ENCODE measurements at regions not wholly inside any gene's neighbourhood (a gene's known extent, or its start where the extent isn't known, plus 50 kb on each side); places are given as distances from the start of the nearest gene placed in this dataset.
"Not testable (repeated sequence)": the region's sequence is repeated elsewhere in the genome, so short reads cannot be mapped to it uniquely, and the experiment has no call there.

DNA sequence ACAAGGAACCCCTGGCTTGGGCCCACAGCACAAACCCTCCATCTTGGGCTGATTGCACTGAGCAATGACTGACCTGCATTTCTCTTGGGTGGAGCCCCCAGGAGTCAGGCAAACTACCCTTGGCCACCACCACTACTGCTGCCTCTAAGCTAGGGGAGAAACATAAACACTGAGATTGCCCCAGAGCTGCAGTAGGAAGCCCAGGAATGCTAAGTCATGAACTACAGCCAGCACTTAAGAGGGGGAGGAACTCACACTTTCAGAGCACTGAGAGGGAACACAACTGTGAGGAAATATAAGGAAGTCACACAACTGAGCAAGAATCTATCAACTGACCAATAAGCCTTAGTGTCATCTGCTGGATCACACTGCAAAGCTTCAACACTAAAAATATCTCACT, 111.6 kb upstream of the PPP3CA start:
- DNase-seq = no peak

DNA sequence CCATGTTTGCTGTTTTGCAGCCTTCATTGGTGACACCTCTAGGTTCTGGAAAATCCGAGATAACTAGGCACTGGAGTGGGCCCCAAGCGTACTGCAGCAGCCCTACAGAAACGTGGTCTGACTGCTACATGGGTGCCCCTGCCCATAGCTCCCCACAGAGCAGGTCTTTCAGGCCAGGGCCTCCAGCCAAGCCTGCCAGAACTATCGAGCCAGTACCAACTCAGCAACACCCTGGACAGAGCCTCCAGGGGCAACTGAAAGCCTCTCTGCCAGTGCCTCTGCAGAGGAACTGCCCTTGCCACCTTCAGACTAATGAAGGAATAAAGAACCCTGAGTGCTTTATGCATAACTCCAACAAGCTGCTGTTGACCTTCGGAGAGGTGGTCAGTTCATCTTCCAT, 111.1 kb upstream of the PPP3CA start:
- TF ChIP-seq GATA1 (IDR thresholded peaks at IDR 0.05; ENCODE audit: low read depth, low read length) = no peak
- no peak for DNase-seq

More for the DNA sequence above, 111.6 kb upstream of the PPP3CA start:
- TF ChIP-seq GATA1 (IDR thresholded peaks at IDR 0.05; ENCODE audit: low read depth, low read length) (no peak), POLR2A (IDR thresholded peaks at IDR 0.05; ENCODE audit: low read length) (no peak)

DNA sequence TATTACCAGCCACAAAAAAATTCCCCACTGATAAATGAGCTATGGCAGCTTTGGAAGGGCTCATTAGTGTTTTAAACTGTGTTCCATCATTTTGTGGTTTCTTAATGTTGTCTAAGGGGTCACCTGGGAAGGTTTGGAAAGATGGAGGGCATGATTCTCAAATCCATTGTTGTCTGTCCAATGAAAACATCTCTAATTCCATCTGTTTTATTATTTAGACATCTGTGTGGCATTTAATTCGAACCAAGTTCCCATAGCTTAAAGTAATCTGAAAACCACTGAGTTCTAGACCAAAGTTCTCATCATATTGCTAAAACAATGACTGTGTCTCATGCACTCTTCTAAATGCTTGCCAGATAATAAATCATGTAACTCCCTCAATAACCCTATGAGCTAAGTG, 103.8 kb upstream of the PPP3CA start:
- no peak for DNase-seq
- TF ChIP-seq POLR2A (IDR thresholded peaks at IDR 0.05; ENCODE audit: low read length) = no peak
- TF ChIP-seq GATA1 (IDR thresholded peaks at IDR 0.05; ENCODE audit: low read depth, low read length) = no peak

DNA sequence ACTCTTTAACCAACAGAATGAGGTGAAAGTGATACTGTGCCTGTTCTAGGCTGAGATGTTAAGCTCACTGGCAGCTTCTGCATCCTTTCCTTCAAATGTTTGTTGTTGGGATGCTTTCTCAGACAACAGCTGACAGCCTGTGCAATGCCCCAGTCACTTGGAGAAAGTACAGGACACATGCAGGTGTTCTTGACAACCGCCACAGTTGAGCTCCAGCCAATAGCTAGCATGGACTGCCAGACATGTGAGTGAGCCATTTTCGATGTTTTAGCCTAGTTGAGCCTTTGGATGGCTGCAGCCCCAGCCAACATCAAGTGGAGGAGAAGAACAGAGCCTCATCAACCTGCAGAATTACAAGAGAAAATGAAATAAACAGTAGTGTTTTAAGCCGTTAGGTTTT, 94.1 kb upstream of the PPP3CA start:
- TF ChIP-seq GATA1 (IDR thresholded peaks at IDR 0.05; ENCODE audit: low read depth, low read length) (no peak), POLR2A (IDR thresholded peaks at IDR 0.05; ENCODE audit: low read length) (no peak)
- no peak for DNase-seq

DNA sequence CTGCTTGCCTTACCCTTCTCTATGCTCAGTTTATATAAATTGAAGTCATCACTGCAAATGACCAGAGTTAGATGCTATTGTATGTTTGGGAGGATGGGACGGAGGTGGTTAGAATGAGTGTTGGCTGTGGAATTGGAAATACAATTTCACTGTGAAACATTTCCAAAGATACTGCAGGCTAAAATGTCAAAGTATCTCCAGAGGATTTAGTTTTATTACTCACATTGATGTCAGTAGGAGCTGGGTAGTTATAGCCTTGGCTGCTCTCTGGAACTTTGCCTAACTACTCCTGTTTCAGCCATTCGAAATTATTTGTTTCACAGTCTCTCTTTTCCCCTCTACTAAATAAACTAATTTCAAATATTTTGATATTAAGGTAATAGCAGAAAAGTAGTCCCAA, 92.6 kb upstream of the PPP3CA start:
- TF ChIP-seq POLR2A (IDR thresholded peaks at IDR 0.05; ENCODE audit: low read length) = no peak
- TF ChIP-seq GATA1 (IDR thresholded peaks at IDR 0.05; ENCODE audit: low read depth, low read length) = no peak
- DNase-seq = no peak

DNA sequence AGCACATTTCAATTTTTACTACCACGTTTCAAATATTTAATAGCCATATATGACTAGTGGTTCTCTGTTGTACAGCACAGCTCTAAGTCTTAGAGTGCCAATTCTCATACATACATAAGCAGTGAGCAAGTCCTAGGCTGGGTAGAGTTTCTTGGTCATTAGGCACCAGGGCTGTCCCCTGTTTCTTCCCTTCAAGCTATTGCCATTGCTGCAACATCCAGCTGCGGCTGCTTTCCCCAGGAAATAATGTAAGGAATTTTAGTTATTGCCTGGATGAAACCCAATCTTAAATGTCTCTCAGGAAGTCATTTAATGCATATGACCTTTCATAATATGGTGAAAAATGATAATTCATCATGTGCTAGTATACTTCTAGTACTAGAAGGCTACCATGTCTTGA, 74.1 kb upstream of the PPP3CA start:
- no peak for DNase-seq
- TF ChIP-seq GATA1 (IDR thresholded peaks at IDR 0.05; ENCODE audit: low read depth, low read length) (no peak), POLR2A (IDR thresholded peaks at IDR 0.05; ENCODE audit: low read length) (no peak)

DNA sequence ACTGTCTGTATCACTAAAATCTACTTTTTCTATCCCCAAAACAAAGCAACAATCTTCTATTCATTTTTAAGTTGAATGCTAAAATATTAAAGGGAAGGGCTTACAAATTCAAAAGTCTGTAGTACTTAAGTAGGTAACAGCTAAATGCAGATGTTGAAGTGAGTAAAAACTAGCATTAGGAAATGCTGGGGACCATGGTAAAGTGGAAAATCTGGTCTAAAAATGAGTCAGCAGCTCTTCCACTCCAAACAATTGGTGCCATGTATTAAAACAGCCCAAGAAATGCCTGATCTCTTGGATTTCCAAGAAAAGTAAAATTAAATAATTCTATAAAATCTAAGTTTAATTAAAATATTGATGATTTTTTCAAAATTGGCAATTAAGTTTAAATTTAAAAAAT, 73.3 kb upstream of the PPP3CA start:
- no peak for DNase-seq
- TF ChIP-seq POLR2A (IDR thresholded peaks at IDR 0.05; ENCODE audit: low read length) (no peak), GATA1 (IDR thresholded peaks at IDR 0.05; ENCODE audit: low read depth, low read length) (no peak)

DNA sequence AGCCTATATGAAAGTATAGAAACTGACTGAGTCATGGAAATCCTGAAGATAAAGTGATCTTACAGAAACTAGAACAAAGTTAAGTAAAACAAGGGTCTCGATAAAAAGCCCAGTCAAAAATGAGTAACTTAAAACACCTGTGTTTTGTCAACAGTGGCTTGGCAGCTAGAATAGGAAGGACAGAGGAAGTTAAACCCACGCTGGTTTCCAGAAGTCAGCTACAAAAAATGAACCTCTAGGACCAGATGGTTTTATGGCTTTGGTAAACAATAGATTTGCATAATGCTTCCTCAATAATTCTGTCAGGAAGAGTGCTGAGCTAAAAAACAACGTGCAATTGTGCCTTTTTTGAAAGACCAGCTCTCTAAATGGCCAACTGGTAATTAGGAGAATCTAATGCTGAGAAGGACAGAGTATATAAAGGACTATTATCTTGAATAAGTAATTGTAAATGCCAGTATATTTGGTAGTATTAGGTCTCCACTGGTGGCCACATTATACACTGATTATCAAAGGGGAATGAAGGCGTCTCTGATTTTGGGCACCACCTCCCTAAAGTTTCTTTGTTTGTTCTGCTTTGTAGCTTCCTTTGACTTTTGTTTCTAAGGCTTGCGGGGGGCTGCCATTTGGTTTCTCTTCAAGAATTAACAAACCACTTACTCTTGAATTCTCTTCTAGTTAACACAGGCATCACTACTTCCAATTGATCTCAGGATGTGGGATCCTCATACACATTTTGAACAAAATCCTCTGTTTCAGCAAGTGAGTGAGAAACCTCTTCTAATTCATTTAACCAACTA, 72.2 kb upstream of the PPP3CA start:
- no peak for DNase-seq
- TF ChIP-seq POLR2A (IDR thresholded peaks at IDR 0.05; ENCODE audit: low read length) = no peak
- TF ChIP-seq GATA1 (IDR thresholded peaks at IDR 0.05; ENCODE audit: low read depth, low read length) = no peak

DNA sequence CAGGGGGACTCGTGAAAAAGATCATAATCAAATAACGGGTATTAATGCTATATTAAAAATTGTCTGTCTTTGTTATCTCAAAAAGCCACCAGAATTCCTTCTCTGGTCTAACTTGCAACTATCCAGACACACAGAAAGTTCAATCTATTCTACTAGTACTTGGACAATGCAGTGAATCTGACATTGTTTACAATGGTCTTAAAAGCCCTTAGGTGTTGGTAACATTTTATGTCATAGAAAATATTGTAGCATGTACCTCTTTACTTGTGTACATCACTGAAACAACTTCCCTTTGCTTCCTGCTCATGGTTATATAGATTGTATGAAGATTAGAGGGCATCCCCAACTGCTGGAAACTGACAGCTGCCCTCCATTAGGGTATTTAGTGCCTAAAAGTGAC, 71.1 kb upstream of the PPP3CA start:
- TF ChIP-seq GATA1 (IDR thresholded peaks at IDR 0.05; ENCODE audit: low read depth, low read length) = no peak
- TF ChIP-seq POLR2A (IDR thresholded peaks at IDR 0.05; ENCODE audit: low read length) = no peak
- no peak for DNase-seq

DNA sequence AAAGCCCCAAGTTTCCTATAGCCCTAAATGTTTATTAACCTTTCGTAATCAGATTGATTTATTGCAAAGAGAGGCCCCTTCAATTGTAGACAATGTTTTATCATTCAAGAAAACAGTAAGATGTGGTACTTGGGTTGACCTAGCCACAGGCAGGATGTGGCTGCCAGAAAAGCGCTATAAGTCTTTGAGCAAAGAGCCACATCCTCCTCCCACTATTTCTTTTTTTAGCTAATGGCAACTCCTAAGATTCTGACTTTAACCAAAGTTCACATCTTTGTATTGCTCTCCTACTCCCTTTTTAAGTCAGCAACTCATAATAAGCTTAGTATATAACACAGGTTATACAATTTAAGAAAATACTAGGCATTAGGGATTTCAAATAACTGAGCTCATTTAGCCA, 70.7 kb upstream of the PPP3CA start:
- no peak for TF ChIP-seq POLR2A (IDR thresholded peaks at IDR 0.05; ENCODE audit: low read length)
- TF ChIP-seq GATA1 (IDR thresholded peaks at IDR 0.05; ENCODE audit: low read depth, low read length) = no peak
- no peak for DNase-seq

DNA sequence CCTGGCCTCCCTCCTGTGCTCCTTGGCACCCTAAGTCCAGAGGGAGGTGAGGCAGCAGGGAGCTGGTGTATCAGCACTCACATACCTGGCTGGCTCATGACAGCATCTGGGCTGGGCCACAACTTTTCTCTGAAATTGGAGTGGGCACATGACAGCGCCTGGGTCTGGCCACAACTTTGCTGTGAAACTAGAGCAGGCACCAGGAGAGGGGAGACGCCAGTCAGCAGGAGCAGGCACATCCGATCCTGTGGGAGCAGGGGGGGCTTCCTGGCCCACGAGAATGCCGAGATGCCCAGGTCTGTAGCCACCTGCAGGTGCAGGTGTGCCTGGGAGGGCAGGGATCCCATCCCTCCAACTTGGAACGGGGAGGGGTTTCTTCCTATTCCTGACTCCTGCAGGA, 69.7 kb upstream of the PPP3CA start:
- TF ChIP-seq POLR2A (IDR thresholded peaks at IDR 0.05; ENCODE audit: low read length) = no peak
- TF ChIP-seq GATA1 (IDR thresholded peaks at IDR 0.05; ENCODE audit: low read depth, low read length) = no peak
- DNase-seq = no peak

DNA sequence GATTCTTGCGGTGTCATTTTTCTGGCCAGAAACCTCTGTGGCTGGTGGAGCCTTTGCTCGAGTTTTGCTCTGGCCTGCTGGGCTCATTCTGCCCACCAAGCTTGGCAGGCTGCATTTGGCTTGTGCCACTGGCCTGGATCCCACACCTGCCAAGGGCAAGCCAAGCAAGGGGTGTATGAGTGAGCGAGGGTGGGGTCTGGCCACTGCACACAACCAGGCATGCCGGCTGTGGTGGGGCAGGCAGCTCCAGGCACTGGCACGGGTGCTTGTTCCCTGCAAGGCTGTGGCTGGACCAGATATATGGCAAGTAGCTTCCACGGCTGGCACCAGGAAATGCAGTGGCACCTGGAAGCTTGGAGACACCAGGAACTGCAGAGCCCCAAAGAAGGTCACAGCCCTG, 68.6 kb upstream of the PPP3CA start:
- TF ChIP-seq GATA1 (IDR thresholded peaks at IDR 0.05; ENCODE audit: low read depth, low read length) (no peak), POLR2A (IDR thresholded peaks at IDR 0.05; ENCODE audit: low read length) (no peak)
- DNase-seq = no peak

DNA sequence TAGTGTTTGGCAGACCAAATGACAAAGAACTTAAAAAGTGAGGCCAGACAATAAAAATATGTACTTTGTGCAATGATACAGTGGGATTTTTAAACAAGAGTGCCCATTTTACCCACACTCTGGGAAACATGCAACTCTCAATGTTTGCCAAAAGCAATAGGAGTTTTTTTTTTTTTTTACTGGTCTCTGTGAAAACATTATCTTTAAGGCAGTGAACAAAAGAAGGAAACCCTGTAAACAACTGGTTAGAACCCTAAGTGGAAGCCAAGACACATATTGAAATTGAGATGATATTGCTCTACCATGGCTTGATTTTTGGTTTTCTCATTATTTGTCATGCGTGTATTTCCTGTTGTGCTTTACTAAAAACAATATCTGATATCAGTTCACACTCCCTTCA, 67.2 kb upstream of the PPP3CA start:
- TF ChIP-seq GATA1 (IDR thresholded peaks at IDR 0.05; ENCODE audit: low read depth, low read length) (no peak), POLR2A (IDR thresholded peaks at IDR 0.05; ENCODE audit: low read length) (no peak)
- DNase-seq = no peak

DNA sequence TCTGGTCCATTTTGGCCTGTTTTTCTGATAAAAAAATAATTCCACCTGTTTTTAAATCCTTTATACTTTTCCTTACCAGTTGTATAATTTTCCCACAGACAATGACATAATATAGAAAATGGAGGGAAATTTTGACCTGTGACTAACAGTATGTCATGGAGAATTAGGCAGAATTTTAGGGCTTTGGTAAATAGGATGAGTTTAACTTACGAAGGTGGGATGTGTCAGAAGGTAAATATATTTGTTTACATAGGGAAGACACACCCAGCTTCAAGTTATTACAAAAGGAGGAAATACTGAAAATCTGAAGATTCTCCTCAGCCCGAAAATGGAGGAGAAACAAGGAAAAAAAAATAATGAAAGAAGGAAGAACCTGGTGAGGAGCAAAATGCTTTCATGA, 64.6 kb upstream of the PPP3CA start:
- TF ChIP-seq POLR2A (IDR thresholded peaks at IDR 0.05; ENCODE audit: low read length) = no peak
- TF ChIP-seq GATA1 (IDR thresholded peaks at IDR 0.05; ENCODE audit: low read depth, low read length) = no peak
- DNase-seq = no peak

DNA sequence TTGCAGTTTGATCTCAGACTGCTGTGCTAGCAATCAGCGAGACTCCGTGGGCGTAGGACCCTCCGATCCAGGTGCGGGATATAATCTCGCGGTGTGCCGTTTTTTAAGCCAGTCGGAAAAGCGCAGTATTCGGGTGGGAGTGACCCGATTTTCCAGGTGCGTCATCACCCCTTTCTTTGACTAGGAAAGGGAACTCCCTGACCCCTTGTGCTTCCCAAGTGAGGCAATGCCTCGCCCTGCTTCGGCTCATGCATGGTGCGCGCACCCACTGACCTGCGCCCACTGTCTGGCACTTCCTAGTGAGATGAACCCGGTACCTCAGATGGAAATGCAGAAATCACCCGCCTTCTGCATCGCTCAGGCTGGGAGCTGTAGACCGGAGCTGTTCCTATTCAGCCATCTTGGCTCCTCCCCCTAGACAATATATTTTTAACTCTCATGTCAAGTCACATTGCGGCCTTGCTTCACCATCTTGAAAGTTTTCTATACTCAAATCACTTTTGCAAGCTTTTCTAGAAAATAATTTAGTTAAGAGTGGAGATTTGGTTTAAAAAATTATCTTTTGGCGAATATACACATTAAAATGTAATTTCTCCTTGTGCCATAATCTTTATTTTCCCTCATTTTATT, 64.1 kb upstream of the PPP3CA start:
- DNase-seq = not testable (repeated sequence)
